SHP77 treated with DMSO at 0.1 percent for 48 hours (cell line): ENCODE measurements at regions not wholly inside any gene's neighbourhood (a gene's known extent, or its start where the extent isn't known, plus 50 kb on each side); places are given as distances from the start of the nearest gene placed in this dataset.

ENCODE experiments used
- DNase-seq: peaks from one replicate; lab custom pipeline; 2025; lab: John Stamatoyannopoulos, UW

- DNase-seq: no peak
Measured at GRCh38 chr15:100735129-100736053, 133.0 kb downstream of the ASB7 start.

- no peak for DNase-seq
Measured at GRCh38 chr15:100737214-100737613, 134.8 kb downstream of the ASB7 start.

- no peak for DNase-seq
Measured at GRCh38 chr15:100738614-100739013, 136.2 kb downstream of the ASB7 start.

- no peak for DNase-seq
Measured at GRCh38 chr15:100740138-100740537, 137.7 kb downstream of the ASB7 start.

- no peak for DNase-seq
Measured at GRCh38 chr15:100751585-100751984, 128.0 kb upstream of the ALDH1A3 start.

- no peak for DNase-seq
Measured at GRCh38 chr15:100753503-100753902, 126.1 kb upstream of the ALDH1A3 start.

GRCh38 chr15:100757661-100758060, 122.0 kb upstream of the ALDH1A3 start:
- no peak for DNase-seq

- no peak for DNase-seq
Measured at GRCh38 chr15:100758555-100758954, 121.1 kb upstream of the ALDH1A3 start.

GRCh38 chr15:100759106-100759505, 120.5 kb upstream of the ALDH1A3 start:
- no peak for DNase-seq

GRCh38 chr15:100759698-100760356, 119.8 kb upstream of the ALDH1A3 start:
- no peak for DNase-seq

- no peak for DNase-seq
Measured at GRCh38 chr15:100760357-100760903, 119.2 kb upstream of the ALDH1A3 start.

- no peak for DNase-seq
Measured at GRCh38 chr15:100761290-100761935, 118.2 kb upstream of the ALDH1A3 start.

GRCh38 chr15:100762289-100762688, 117.3 kb upstream of the ALDH1A3 start:
- DNase-seq: no peak

- DNase-seq: no peak
Measured at GRCh38 chr15:100762913-100763834, 116.5 kb upstream of the ALDH1A3 start.

GRCh38 chr15:100763835-100764750, 115.5 kb upstream of the ALDH1A3 start:
- DNase-seq: no peak

- DNase-seq: no peak
Measured at GRCh38 chr15:100764778-100765466, 114.7 kb upstream of the ALDH1A3 start.

- DNase-seq: no peak
Measured at GRCh38 chr15:100765467-100766241, 114.0 kb upstream of the ALDH1A3 start.

GRCh38 chr15:100766243-100767000, 113.2 kb upstream of the ALDH1A3 start:
- DNase-seq: no peak
